HepG2 (cell line): ENCODE measurements at regions not wholly inside any gene's neighbourhood (a gene's known extent, or its start where the extent isn't known, plus 50 kb on each side); places are given as distances from the start of the nearest gene placed in this dataset.

Experiments used
- GABPA ChIP-seq, 2 experiments: IDR thresholded peaks; 2 replicates each; pipeline ENCODE4 v1.6.1; 2011 to 2016; ENCODE audit warnings: low read depth in 2 of 2, low read length in 1 of 2, missing biosample characterization in 1 of 2, missing genetic modification characterization in 1 of 2
- POLR2AphosphoS5 ChIP-seq: IDR thresholded peaks from 2 replicates; pipeline ENCODE4 v1.6.1; 2012; ENCODE audit warnings: low read depth, low read length
- TAF15 ChIP-seq: fragments of 200-400 bp; formaldehyde crosslinking; IDR thresholded peaks from one replicate; pipeline ENCODE4 v1.6.1; 2018; ENCODE audit warnings: mild to moderate bottlenecking, low read depth, low read length; ENCODE audit not compliant: poor library complexity, severe bottlenecking

DNA sequence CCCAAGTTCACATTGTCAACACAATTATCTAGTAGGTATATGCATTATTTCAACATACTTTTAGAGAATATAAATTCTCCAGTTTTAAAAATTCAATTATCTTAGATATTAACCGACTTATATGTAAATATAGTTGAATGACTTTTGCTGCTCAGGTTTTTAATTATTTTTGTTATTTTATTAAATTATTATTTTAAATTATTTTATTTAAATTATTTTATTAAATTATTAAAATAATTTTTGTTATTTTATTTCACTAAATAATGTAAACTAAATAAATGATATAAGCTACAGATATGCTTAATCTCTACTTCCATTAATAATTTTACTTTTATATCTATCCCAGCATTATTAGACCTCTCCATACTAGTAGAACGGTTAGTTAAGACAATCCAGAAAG lies 544.3 kb upstream of the ARRDC3 start:
- no peak for TF ChIP-seq POLR2AphosphoS5
- TF ChIP-seq GABPA (IDR thresholded peaks at IDR 0.05; ENCODE audit: low read depth, low read length) = no peak
- TF ChIP-seq GABPA (CRISPR knock-in tag; IDR thresholded peaks at IDR 0.05; ENCODE audit: low read depth) = no peak
- no peak for TF ChIP-seq TAF15
